ENCODE measurements at regions not wholly inside any gene's neighbourhood (a gene's known extent, or its start where the extent isn't known, plus 50 kb on each side); places are given as distances from the start of the nearest gene placed in this dataset.

DNA sequence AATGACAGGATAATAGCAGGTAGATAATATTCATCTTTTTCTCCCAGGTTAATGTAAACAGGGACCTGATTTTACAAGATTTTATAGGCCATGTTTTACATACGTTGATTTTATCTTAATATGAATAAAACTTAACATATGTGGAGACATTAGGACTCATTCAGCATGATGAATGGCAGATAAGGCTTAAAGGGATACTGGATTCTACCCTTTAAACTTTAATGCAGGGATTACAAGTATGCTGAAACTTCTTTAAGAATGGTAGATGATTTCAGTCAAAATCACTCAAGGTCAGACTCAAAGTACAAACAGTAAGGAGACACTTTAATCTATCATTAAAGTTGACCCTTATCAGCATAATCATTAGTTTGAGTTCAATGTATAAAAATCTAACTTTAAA, 274.5 kb upstream of the IZUMO3 start:
- H2AK5ac ChIP-seq (ENCODE audit: low read depth, low read length), result no peak overlapping the region
- H2BK120ac ChIP-seq (ENCODE audit: low read depth, low read length), result no peak overlapping the region
- no peak overlapping the region for H2BK15ac ChIP-seq (ENCODE audit: low read length)
- H3K27ac ChIP-seq (replicated peaks; ENCODE audit: low read length), result no peak overlapping the region
- WGBS, 2 donors (ENCODE audit: extremely low coverage in 2 of 2, insufficient read length in 2 of 2, insufficient replicate concordance in 1 of 2), result no CpG with 5 or more reads among the region's 1 CpG
- H3K27me3 ChIP-seq (ENCODE audit: control insufficient read depth in 3 of 3, insufficient read depth in 3 of 3, low read depth in 1 of 3, low read length in 3 of 3), result no peaks in the 10 kb centered on the region
- no peaks in the 10 kb centered on the region for H3K9me3 ChIP-seq (replicated peaks in 1 of 2; ENCODE audit: control insufficient read depth in 2 of 2, insufficient read depth in 1 of 2, low read depth in 1 of 2, low read length in 2 of 2)
- H3K18ac ChIP-seq (ENCODE audit: low read length), result no peak overlapping the region
- H3K4me3 ChIP-seq (ENCODE audit: low read length in 2 of 2), result no peak overlapping the region
- DNase-seq (ENCODE audit: low spot score), result no peak
- H2AFZ ChIP-seq (ENCODE audit: low read length), result no peak overlapping the region
- no peak overlapping the region for H3K4me2 ChIP-seq (ENCODE audit: insufficient read depth, low read length, poor library complexity, severe bottlenecking)
- H3K4me1 ChIP-seq (ENCODE audit: control insufficient read depth in 2 of 2, insufficient read depth in 1 of 2, low read depth in 1 of 2, low read length in 2 of 2), result no peaks in the 10 kb centered on the region
- no peak overlapping the region for H3K23ac ChIP-seq (ENCODE audit: low read depth, low read length, poor library complexity)
- no peak overlapping the region for H3K9ac ChIP-seq (ENCODE audit: low read depth, low read length, poor library complexity)
- no peak overlapping the region for H4K91ac ChIP-seq (ENCODE audit: low read depth, low read length, poor library complexity)
- H2BK5ac ChIP-seq (ENCODE audit: low read length), result no peak overlapping the region
- H3K14ac ChIP-seq (ENCODE audit: low read length), result no peak overlapping the region
- no peaks in the 10 kb centered on the region for H3K36me3 ChIP-seq (replicated peaks in 1 of 2; ENCODE audit: control insufficient read depth in 2 of 2, insufficient read depth in 2 of 2, low read length in 2 of 2)
- no peak overlapping the region for H3K4ac ChIP-seq (ENCODE audit: low read length)
- H4K8ac ChIP-seq (ENCODE audit: low read depth, low read length), result no peak overlapping the region
- no peak overlapping the region for H2BK12ac ChIP-seq (ENCODE audit: low read length)
- no peaks in the 10 kb centered on the region for H3K79me1 ChIP-seq (ENCODE audit: low read depth, low read length)

DNA sequence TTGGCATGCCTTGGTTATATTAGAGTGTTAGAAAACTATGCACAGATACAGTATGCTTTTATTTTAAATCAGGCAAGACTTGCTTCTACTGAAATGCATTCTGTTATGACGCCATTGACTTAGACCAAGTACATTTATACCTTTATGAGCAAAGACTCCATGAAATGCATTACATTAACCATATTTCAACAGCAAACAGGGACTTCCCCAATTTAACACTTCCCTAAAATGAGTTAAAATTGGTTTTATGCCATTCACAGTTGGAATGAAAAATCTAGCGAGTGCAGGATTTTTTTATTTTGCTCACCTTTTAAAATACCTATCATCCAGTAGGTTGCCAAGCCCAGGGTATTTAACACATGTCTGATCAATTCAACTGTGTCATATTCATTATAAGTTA, 272.1 kb upstream of the IZUMO3 start:
- Histone ChIP-seq H3K23ac (ENCODE audit: low read depth, low read length, poor library complexity) (no peak overlapping the region), H3K9me3 (replicated peaks in 1 of 2; ENCODE audit: control insufficient read depth in 2 of 2, insufficient read depth in 1 of 2, low read depth in 1 of 2, low read length in 2 of 2) (no peaks in the 10 kb centered on the region), H2BK15ac (ENCODE audit: low read length) (no peak overlapping the region), H3K9ac (ENCODE audit: low read depth, low read length, poor library complexity) (no peak overlapping the region), H4K8ac (ENCODE audit: low read depth, low read length) (no peak overlapping the region), H2BK12ac (ENCODE audit: low read length) (no peak overlapping the region), H3K14ac (ENCODE audit: low read length) (no peak overlapping the region), H2AK5ac (ENCODE audit: low read depth, low read length) (no peak overlapping the region), H4K91ac (ENCODE audit: low read depth, low read length, poor library complexity) (no peak overlapping the region), H3K4me2 (ENCODE audit: insufficient read depth, low read length, poor library complexity, severe bottlenecking) (no peak overlapping the region), H3K4me3 (ENCODE audit: low read length in 2 of 2) (no peak overlapping the region), H2AFZ (ENCODE audit: low read length) (no peak overlapping the region), H2BK5ac (ENCODE audit: low read length) (no peak overlapping the region), H3K36me3 (replicated peaks in 1 of 2; ENCODE audit: control insufficient read depth in 2 of 2, insufficient read depth in 2 of 2, low read length in 2 of 2) (no peaks in the 10 kb centered on the region), H3K27me3 (ENCODE audit: control insufficient read depth in 3 of 3, insufficient read depth in 3 of 3, low read depth in 1 of 3, low read length in 3 of 3) (no peaks in the 10 kb centered on the region), H3K18ac (ENCODE audit: low read length) (no peak overlapping the region), H2BK120ac (ENCODE audit: low read depth, low read length) (no peak overlapping the region), H3K27ac (replicated peaks; ENCODE audit: low read length) (no peak overlapping the region), H3K79me1 (ENCODE audit: low read depth, low read length) (no peaks in the 10 kb centered on the region), H3K4me1 (ENCODE audit: control insufficient read depth in 2 of 2, insufficient read depth in 1 of 2, low read depth in 1 of 2, low read length in 2 of 2) (no peaks in the 10 kb centered on the region), H3K4ac (ENCODE audit: low read length) (no peak overlapping the region)
- DNase-seq (ENCODE audit: low spot score), result no peak
- no CpG with 5 or more reads among the region's 2 CpGs for WGBS, 2 donors (ENCODE audit: extremely low coverage in 2 of 2, insufficient read length in 2 of 2, insufficient replicate concordance in 1 of 2)

DNA sequence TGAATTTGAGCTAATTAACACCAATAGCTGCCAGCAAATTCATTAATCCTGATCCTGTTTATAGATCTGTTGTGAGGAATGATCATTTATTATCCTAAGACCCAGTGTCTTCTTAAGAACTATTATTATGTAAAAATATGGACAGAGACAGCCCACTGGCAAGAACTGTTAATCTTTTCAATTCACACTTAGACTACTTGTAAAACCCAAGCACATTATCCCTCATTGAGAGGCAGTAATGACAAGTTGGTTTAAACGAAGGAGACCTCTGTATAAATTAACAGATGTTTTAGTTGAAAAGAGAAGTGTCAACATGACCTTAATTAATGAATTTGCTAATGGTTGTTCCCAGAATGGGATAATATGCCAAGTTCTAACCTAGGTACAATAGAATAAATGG, 270.3 kb upstream of the IZUMO3 start:
- Histone ChIP-seq H2BK15ac (ENCODE audit: low read length) (no peak overlapping the region), H3K4me1 (ENCODE audit: control insufficient read depth in 2 of 2, insufficient read depth in 1 of 2, low read depth in 1 of 2, low read length in 2 of 2) (no peaks in the 10 kb centered on the region), H3K4me2 (ENCODE audit: insufficient read depth, low read length, poor library complexity, severe bottlenecking) (no peak overlapping the region), H3K4ac (ENCODE audit: low read length) (no peak overlapping the region), H2AK5ac (ENCODE audit: low read depth, low read length) (no peak overlapping the region), H3K18ac (ENCODE audit: low read length) (no peak overlapping the region), H3K9me3 (replicated peaks in 1 of 2; ENCODE audit: control insufficient read depth in 2 of 2, insufficient read depth in 1 of 2, low read depth in 1 of 2, low read length in 2 of 2) (no peaks in the 10 kb centered on the region), H3K27ac (replicated peaks; ENCODE audit: low read length) (no peak overlapping the region), H3K23ac (ENCODE audit: low read depth, low read length, poor library complexity) (no peak overlapping the region), H3K27me3 (ENCODE audit: control insufficient read depth in 3 of 3, insufficient read depth in 3 of 3, low read depth in 1 of 3, low read length in 3 of 3) (no peaks in the 10 kb centered on the region), H2BK12ac (ENCODE audit: low read length) (no peak overlapping the region), H2BK120ac (ENCODE audit: low read depth, low read length) (no peak overlapping the region), H4K8ac (ENCODE audit: low read depth, low read length) (no peak overlapping the region), H2BK5ac (ENCODE audit: low read length) (no peak overlapping the region), H3K36me3 (replicated peaks in 1 of 2; ENCODE audit: control insufficient read depth in 2 of 2, insufficient read depth in 2 of 2, low read length in 2 of 2) (no peaks in the 10 kb centered on the region), H3K79me1 (ENCODE audit: low read depth, low read length) (no peaks in the 10 kb centered on the region), H4K91ac (ENCODE audit: low read depth, low read length, poor library complexity) (no peak overlapping the region), H3K9ac (ENCODE audit: low read depth, low read length, poor library complexity) (no peak overlapping the region), H3K4me3 (ENCODE audit: low read length in 2 of 2) (no peak overlapping the region), H3K14ac (ENCODE audit: low read length) (no peak overlapping the region), H2AFZ (ENCODE audit: low read length) (no peak overlapping the region)
- no CpG with 5 or more reads among the region's 1 CpG for WGBS, 2 donors (ENCODE audit: extremely low coverage in 2 of 2, insufficient read length in 2 of 2, insufficient replicate concordance in 1 of 2)
- DNase-seq (ENCODE audit: low spot score), result no peak

DNA sequence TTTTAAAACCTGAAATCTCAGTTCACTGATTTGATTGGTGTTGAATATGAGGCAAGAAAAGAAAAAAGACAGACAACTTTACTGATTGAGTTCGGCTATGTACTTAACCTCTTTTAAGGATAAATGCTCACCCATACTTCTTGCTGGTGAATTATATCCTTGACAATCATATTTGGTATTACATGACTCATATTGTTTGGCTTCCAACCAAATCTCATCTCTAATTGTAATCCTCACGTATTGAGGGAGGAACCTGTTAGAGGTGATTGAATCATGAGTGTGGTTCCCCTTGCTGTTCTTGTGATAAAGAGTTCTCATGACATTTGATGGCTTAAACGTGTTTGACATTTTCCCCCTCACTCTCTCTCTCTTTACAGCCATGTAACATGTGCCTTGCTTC, 255.6 kb upstream of the IZUMO3 start:
- no peak overlapping the region for H3K4me3 ChIP-seq (ENCODE audit: low read length in 2 of 2)
- no CpG with 5 or more reads among the region's 3 CpGs for WGBS, 2 donors (ENCODE audit: extremely low coverage in 2 of 2, insufficient read length in 2 of 2, insufficient replicate concordance in 1 of 2)
- H2BK5ac ChIP-seq (ENCODE audit: low read length), result no peak overlapping the region
- no peak overlapping the region for H4K91ac ChIP-seq (ENCODE audit: low read depth, low read length, poor library complexity)
- no peaks in the 10 kb centered on the region for H3K27me3 ChIP-seq (ENCODE audit: control insufficient read depth in 3 of 3, insufficient read depth in 3 of 3, low read depth in 1 of 3, low read length in 3 of 3)
- H3K4me2 ChIP-seq (ENCODE audit: insufficient read depth, low read length, poor library complexity, severe bottlenecking), result no peak overlapping the region
- H3K27ac ChIP-seq (replicated peaks; ENCODE audit: low read length), result no peak overlapping the region
- no peak overlapping the region for H2BK15ac ChIP-seq (ENCODE audit: low read length)
- no peak for DNase-seq (ENCODE audit: low spot score)
- no peaks in the 10 kb centered on the region for H3K36me3 ChIP-seq (replicated peaks in 1 of 2; ENCODE audit: control insufficient read depth in 2 of 2, insufficient read depth in 2 of 2, low read length in 2 of 2)
- no peak overlapping the region for H2AK5ac ChIP-seq (ENCODE audit: low read depth, low read length)
- H2AFZ ChIP-seq (ENCODE audit: low read length), result no peak overlapping the region
- H3K9ac ChIP-seq (ENCODE audit: low read depth, low read length, poor library complexity), result no peak overlapping the region
- no peak overlapping the region for H3K18ac ChIP-seq (ENCODE audit: low read length)
- no peak overlapping the region for H4K8ac ChIP-seq (ENCODE audit: low read depth, low read length)
- no peak overlapping the region for H3K4ac ChIP-seq (ENCODE audit: low read length)
- H3K4me1 ChIP-seq (ENCODE audit: control insufficient read depth in 2 of 2, insufficient read depth in 1 of 2, low read depth in 1 of 2, low read length in 2 of 2), result no peaks in the 10 kb centered on the region
- H2BK12ac ChIP-seq (ENCODE audit: low read length), result no peak overlapping the region
- H3K9me3 ChIP-seq (replicated peaks in 1 of 2; ENCODE audit: control insufficient read depth in 2 of 2, insufficient read depth in 1 of 2, low read depth in 1 of 2, low read length in 2 of 2), result no peaks in the 10 kb centered on the region
- no peak overlapping the region for H2BK120ac ChIP-seq (ENCODE audit: low read depth, low read length)
- no peaks in the 10 kb centered on the region for H3K79me1 ChIP-seq (ENCODE audit: low read depth, low read length)
- no peak overlapping the region for H3K23ac ChIP-seq (ENCODE audit: low read depth, low read length, poor library complexity)
- no peak overlapping the region for H3K14ac ChIP-seq (ENCODE audit: low read length)
